ENCODE measurements at regions not wholly inside any gene's neighbourhood (a gene's known extent, or its start where the extent isn't known, plus 50 kb on each side); places are given as distances from the start of the nearest gene placed in this dataset.

DNA sequence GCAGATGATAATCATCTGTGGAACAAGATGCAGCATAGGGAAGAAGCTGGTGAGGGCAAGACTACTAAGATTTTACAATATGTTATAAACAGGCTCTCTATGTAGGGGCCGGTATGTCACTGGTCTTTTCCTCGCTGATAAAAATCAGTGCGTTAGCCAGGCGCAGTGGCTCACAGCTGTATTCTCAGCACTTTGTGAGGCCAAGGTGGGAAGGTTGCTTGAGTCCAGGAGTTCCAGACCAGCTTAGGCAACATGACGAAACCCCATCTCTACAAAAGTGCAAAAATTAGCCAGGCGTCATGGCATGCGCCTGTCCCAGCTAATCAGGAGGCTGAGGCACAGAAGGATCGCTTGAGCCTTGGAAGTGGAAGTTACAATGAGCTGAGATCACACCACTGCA lies 135.9 kb downstream of the TUSC1 start:
- TF ChIP-seq CEBPB (IDR thresholded peaks at IDR 0.05) (no peak), ZBTB7A (IDR thresholded peaks at IDR 0.05; ENCODE audit: low read depth) (no peak), TAF1 (IDR thresholded peaks at IDR 0.05; ENCODE audit: low read depth) (no peak)
